ENCODE measurements at regions not wholly inside any gene's neighbourhood (a gene's known extent, or its start where the extent isn't known, plus 50 kb on each side); places are given as distances from the start of the nearest gene placed in this dataset.

DNA sequence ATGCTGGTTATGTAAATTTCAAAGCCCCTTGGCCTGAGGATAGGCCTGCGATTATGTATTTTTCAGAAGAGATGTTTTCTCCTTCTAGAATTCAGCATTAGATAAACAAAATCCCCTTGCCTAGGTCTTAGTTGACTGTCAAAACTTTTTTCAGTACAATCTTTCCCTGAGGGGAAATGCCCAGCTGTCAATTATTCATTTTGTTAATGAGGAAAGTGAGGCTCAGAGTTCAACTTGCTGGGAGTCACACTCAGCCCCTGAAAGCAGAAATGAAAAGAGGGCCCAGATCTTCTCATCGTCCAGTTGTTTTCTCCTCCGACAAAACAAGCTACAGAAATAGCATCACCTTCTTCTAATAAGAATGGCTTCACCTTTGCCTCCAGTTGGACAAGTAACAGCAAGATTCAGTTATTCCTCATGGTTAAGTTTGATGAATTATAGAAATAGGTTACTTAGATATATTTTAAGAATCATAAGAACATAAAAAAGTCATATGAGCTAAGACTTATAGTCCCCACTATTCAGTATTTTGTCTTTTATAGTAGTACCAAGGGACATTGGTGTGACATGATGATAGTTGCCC is 627.1 kb upstream of the WWC1 start:
- WGBS, 2 donors: 92 to 94% methylated on average over 3 of the region's 3 CpGs
- Histone ChIP-seq H3K9me3 (ENCODE audit: control insufficient read depth in 2 of 2, insufficient read depth in 1 of 2, low read depth in 1 of 2, low read length in 1 of 2) (no peaks in the 10 kb centered on the region), H3K27ac (ENCODE audit: low read depth in 2 of 2, low read length in 1 of 2) (no peak overlapping the region), H3K27me3 (ENCODE audit: control insufficient read depth in 1 of 2, insufficient read depth in 2 of 2, low read length in 2 of 2) (no peaks in the 10 kb centered on the region), H3K36me3 (ENCODE audit: control insufficient read depth in 2 of 2, insufficient read depth in 2 of 2, low read length in 1 of 2) (no peaks in the 10 kb centered on the region), H3K4me3 (ENCODE audit: low read depth in 1 of 2, low read length in 2 of 2) (no peak overlapping the region), H3K4me1 (ENCODE audit: control insufficient read depth in 2 of 2, insufficient read depth in 2 of 2, low read length in 1 of 2) (peaks cover 0 to 2% of the 10 kb centered on the region in 2 donors)

DNA sequence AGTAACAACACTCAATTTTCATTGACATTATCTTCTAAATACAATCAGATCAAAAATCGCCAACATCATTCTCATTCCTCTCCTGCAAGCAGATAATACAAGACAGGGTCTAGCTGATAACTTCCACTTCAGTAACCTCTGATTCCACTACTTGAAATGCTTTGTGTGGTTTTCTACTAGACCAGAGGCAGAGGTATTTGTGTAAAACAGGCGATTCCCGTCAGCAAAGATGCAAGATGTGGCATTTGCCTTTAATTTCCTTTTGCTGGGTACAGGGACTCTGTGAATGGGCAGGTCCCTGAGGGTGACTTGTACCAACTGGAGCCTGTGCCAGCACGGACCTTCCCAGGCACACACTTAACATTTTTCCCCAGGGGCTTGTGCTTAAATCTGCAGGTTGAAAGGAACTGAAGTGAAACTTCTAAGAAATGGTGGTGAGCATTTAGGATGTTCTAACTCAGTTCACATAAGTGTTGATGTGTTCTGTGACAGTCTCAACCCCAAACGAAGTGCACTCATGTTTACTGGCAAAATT is 625.5 kb upstream of the WWC1 start:
- no peaks in the 10 kb centered on the region for H3K27me3 ChIP-seq (ENCODE audit: control insufficient read depth in 1 of 2, insufficient read depth in 2 of 2, low read length in 2 of 2)
- no peaks in the 10 kb centered on the region for H3K9me3 ChIP-seq (ENCODE audit: control insufficient read depth in 2 of 2, insufficient read depth in 1 of 2, low read depth in 1 of 2, low read length in 1 of 2)
- H3K4me3 ChIP-seq (ENCODE audit: low read depth in 1 of 2, low read length in 2 of 2): no peak overlapping the region
- peaks cover 0 to 2% of the 10 kb centered on the region in 2 donors for H3K4me1 ChIP-seq (ENCODE audit: control insufficient read depth in 2 of 2, insufficient read depth in 2 of 2, low read length in 1 of 2)
- H3K27ac ChIP-seq (ENCODE audit: low read depth in 2 of 2, low read length in 1 of 2): no peak overlapping the region
- no peaks in the 10 kb centered on the region for H3K36me3 ChIP-seq (ENCODE audit: control insufficient read depth in 2 of 2, insufficient read depth in 2 of 2, low read length in 1 of 2)
- WGBS, 2 donors: 58 to 62% methylated on average over 5 of the region's 5 CpGs

DNA sequence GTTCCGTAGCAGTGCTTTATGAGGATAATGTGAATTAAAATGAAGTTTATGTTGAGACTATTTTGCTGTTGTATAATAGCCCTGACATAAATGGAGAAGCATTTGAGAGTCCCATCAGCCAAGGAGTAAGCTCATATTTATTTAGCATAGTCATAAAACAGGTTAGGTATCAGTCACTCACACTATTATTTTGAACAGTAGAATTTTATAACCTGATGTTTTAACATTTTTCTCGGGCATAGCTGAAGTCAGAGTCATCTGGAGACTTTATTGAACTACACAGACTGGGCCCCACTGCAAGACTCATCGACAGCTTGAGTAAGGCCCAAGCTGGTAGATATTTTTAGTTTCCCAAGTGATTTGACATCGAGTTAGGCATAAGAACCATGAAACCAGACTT is 620.3 kb upstream of the WWC1 start:
- Histone ChIP-seq H3K4me3 (ENCODE audit: low read depth in 1 of 2, low read length in 2 of 2) (no peak overlapping the region), H3K36me3 (ENCODE audit: control insufficient read depth in 2 of 2, insufficient read depth in 2 of 2, low read length in 1 of 2) (no peaks in the 10 kb centered on the region), H3K4me1 (ENCODE audit: control insufficient read depth in 2 of 2, insufficient read depth in 2 of 2, low read length in 1 of 2) (no peaks in the 10 kb centered on the region), H3K27me3 (ENCODE audit: control insufficient read depth in 1 of 2, insufficient read depth in 2 of 2, low read length in 2 of 2) (no peaks in the 10 kb centered on the region), H3K9me3 (ENCODE audit: control insufficient read depth in 2 of 2, insufficient read depth in 1 of 2, low read depth in 1 of 2, low read length in 1 of 2) (no peaks in the 10 kb centered on the region), H3K27ac (ENCODE audit: low read depth in 2 of 2, low read length in 1 of 2) (no peak overlapping the region)
- WGBS, 2 donors: 73 to 75% methylated on average over 4 of the region's 4 CpGs

DNA sequence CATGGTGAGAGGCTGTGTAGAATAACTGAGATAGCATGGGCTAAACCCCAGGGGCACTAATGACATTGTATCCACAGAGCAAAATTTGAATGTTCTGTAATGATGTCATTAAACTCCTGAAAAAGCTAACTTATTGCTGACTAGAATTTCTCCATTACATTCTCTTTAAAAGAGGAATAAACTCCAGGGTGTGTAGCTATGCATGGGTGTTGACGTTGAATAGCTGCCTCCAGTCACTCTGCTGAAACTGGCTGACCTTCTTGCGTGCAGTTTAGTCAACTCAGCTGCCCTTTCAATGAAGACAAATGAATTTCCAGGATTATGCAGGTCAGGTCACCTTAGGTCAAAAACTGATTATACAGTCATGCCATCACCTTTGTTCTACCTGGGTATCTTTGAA is 617.5 kb upstream of the WWC1 start:
- Histone ChIP-seq H3K36me3 (ENCODE audit: control insufficient read depth in 2 of 2, insufficient read depth in 2 of 2, low read length in 1 of 2) (no peaks in the 10 kb centered on the region), H3K4me1 (ENCODE audit: control insufficient read depth in 2 of 2, insufficient read depth in 2 of 2, low read length in 1 of 2) (no peaks in the 10 kb centered on the region), H3K27ac (ENCODE audit: low read depth in 2 of 2, low read length in 1 of 2) (no peak overlapping the region), H3K4me3 (ENCODE audit: low read depth in 1 of 2, low read length in 2 of 2) (no peak overlapping the region), H3K9me3 (ENCODE audit: control insufficient read depth in 2 of 2, insufficient read depth in 1 of 2, low read depth in 1 of 2, low read length in 1 of 2) (no peaks in the 10 kb centered on the region), H3K27me3 (ENCODE audit: control insufficient read depth in 1 of 2, insufficient read depth in 2 of 2, low read length in 2 of 2) (no peaks in the 10 kb centered on the region)
- WGBS, 2 donors: 54 to 56% methylated on average over 2 of the region's 2 CpGs

DNA sequence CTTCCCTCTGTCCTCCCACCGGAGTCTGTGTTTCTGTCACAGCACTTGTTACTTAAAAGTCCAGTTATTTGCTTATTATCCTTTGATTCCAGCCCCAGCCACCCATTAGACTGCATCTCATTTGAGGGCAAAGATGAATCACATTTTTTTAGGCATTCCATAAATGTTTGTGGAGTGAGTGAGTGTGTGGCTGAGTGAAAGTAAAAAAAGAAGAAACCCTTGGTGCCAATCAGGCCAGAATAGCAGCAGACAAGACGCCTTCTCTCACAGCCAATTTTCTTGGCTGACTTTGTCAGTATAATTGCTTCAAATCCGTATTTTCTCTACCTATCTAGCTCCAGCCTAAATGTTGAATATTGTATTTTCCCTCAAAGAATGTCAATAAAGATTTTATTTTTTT is 613.0 kb upstream of the WWC1 start:
- Histone ChIP-seq H3K36me3 (ENCODE audit: control insufficient read depth in 2 of 2, insufficient read depth in 2 of 2, low read length in 1 of 2) (no peaks in the 10 kb centered on the region), H3K4me1 (ENCODE audit: control insufficient read depth in 2 of 2, insufficient read depth in 2 of 2, low read length in 1 of 2) (no peaks in the 10 kb centered on the region), H3K27me3 (ENCODE audit: control insufficient read depth in 1 of 2, insufficient read depth in 2 of 2, low read length in 2 of 2) (no peaks in the 10 kb centered on the region), H3K27ac (ENCODE audit: low read depth in 2 of 2, low read length in 1 of 2) (no peak overlapping the region), H3K4me3 (ENCODE audit: low read depth in 1 of 2, low read length in 2 of 2) (no peak overlapping the region), H3K9me3 (ENCODE audit: control insufficient read depth in 2 of 2, insufficient read depth in 1 of 2, low read depth in 1 of 2, low read length in 1 of 2) (no peaks in the 10 kb centered on the region)
- WGBS, 2 donors: 84 to 85% methylated on average over 3 of the region's 3 CpGs

DNA sequence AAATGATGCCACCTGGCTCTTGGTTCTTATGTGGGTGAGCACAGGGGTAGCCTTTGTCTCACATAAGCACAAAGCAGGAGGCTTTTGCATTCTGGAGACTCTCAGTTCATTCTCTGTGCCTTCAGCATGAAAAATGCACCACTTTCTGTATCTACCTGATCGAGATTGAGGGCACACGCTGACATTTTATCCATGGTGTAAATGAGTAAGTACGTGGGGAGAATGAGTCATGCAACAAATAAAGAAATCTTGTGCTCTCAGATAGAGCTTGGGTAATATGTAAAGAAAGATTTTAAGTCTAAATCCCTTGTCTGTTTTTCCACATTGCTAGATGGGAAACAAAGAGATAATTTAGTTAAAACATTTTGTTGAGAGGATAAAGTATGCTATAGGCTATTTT is 607.2 kb upstream of the WWC1 start:
- H3K4me1 ChIP-seq (ENCODE audit: control insufficient read depth in 2 of 2, insufficient read depth in 2 of 2, low read length in 1 of 2): no peaks in the 10 kb centered on the region
- no peak overlapping the region for H3K4me3 ChIP-seq (ENCODE audit: low read depth in 1 of 2, low read length in 2 of 2)
- H3K9me3 ChIP-seq (ENCODE audit: control insufficient read depth in 2 of 2, insufficient read depth in 1 of 2, low read depth in 1 of 2, low read length in 1 of 2): no peaks in the 10 kb centered on the region
- no peak overlapping the region for H3K27ac ChIP-seq (ENCODE audit: low read depth in 2 of 2, low read length in 1 of 2)
- no peaks in the 10 kb centered on the region for H3K36me3 ChIP-seq (ENCODE audit: control insufficient read depth in 2 of 2, insufficient read depth in 2 of 2, low read length in 1 of 2)
- 61% methylated on average over 3 of the region's 3 CpGs for WGBS, 2 donors
- H3K27me3 ChIP-seq (ENCODE audit: control insufficient read depth in 1 of 2, insufficient read depth in 2 of 2, low read length in 2 of 2): no peaks in the 10 kb centered on the region

DNA sequence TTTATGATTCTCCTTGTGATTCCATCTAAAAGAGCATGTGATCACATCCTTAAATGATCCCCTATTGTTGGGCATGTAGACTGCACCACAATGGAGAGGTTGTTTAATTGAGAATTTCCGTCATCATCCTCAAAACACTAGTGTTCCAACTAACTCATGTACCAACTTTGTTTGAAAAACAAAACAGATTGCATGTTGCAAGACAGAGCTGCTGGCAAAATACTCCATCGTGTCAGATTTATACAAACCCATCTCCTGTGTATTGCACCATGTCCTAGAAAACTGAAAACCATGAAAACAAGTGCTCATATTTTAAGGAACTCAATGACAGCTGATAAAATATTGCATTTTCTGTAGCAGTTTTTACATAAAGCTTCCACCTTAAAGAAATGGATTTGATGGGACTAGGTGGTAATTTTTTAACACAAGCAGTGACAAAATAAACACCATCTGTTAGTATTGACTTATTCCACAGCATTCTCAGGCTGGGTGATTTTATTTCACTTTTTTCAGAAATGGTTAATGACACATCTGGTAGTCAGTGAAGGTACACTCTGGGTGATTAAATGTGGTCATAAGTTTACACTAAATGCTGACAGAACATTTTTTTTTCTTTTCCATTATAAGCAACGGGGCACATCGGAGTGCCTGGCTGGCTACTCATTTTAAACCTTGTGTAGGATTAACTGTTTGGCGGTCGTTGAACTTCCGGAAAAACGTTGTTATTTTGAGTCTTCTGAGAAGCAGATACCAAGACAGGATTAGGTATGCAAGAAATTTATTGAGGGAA is 602.9 kb upstream of the WWC1 start:
- H3K4me1 ChIP-seq (ENCODE audit: control insufficient read depth in 2 of 2, insufficient read depth in 2 of 2, low read length in 1 of 2): no peaks in the 10 kb centered on the region
- 68 to 72% methylated on average over 8 of the region's 8 CpGs for WGBS, 2 donors
- no peak overlapping the region for H3K4me3 ChIP-seq (ENCODE audit: low read depth in 1 of 2, low read length in 2 of 2)

DNA sequence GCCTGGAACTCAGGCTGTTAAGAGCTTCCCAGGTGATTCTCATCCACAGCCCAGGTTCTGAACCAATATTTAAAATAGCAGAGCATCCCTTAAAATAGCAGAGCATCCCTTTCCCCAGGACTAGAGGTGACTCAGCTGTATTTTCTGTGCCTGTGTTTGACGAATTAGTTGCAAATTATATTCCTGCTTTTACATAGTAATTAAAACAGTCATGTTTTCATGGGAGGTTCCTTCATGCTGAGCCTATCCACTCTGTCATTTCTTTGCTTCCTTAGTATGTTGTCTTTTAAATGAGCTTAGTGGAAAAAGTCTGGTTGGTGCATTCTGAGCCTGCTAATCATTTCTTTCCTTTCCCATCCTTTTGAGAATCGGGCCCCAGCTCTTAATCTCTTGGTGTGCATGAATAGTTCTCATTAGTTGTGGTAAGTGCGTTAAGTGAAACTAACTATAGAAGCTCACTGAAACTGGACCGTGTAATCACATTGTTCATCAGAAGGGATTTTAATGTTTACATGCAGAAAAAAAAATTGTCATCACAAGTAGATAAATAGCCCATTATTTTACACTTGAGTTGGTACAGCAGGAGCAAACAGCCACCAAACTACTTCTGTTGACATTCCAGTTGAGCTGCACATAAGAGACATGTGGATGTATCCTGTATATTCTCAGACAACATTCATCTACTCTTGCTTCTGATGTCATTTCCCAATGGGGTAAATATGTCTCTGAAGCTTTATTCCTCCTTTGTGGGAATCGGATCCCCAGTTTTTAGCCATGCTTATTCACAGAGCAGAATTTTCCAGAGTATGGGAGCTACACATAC is 596.9 kb upstream of the WWC1 start:
- Histone ChIP-seq H3K27me3 (ENCODE audit: control insufficient read depth in 1 of 2, insufficient read depth in 2 of 2, low read length in 2 of 2) (no peaks in the 10 kb centered on the region), H3K4me1 (ENCODE audit: control insufficient read depth in 2 of 2, insufficient read depth in 2 of 2, low read length in 1 of 2) (no peaks in the 10 kb centered on the region), H3K9me3 (ENCODE audit: control insufficient read depth in 2 of 2, insufficient read depth in 1 of 2, low read depth in 1 of 2, low read length in 1 of 2) (no peaks in the 10 kb centered on the region), H3K4me3 (ENCODE audit: low read depth in 1 of 2, low read length in 2 of 2) (no peak overlapping the region), H3K27ac (ENCODE audit: low read depth in 2 of 2, low read length in 1 of 2) (no peak overlapping the region), H3K36me3 (ENCODE audit: control insufficient read depth in 2 of 2, insufficient read depth in 2 of 2, low read length in 1 of 2) (no peaks in the 10 kb centered on the region)
- WGBS, 2 donors: 79 to 81% methylated on average over 5 of the region's 5 CpGs

More for the DNA sequence above, 602.9 kb upstream of the WWC1 start:
- no peaks in the 10 kb centered on the region for H3K9me3 ChIP-seq (ENCODE audit: control insufficient read depth in 2 of 2, insufficient read depth in 1 of 2, low read depth in 1 of 2, low read length in 1 of 2)
- H3K27ac ChIP-seq (ENCODE audit: low read depth in 2 of 2, low read length in 1 of 2): no peak overlapping the region
- no peaks in the 10 kb centered on the region for H3K27me3 ChIP-seq (ENCODE audit: control insufficient read depth in 1 of 2, insufficient read depth in 2 of 2, low read length in 2 of 2)
- no peaks in the 10 kb centered on the region for H3K36me3 ChIP-seq (ENCODE audit: control insufficient read depth in 2 of 2, insufficient read depth in 2 of 2, low read length in 1 of 2)

DNA sequence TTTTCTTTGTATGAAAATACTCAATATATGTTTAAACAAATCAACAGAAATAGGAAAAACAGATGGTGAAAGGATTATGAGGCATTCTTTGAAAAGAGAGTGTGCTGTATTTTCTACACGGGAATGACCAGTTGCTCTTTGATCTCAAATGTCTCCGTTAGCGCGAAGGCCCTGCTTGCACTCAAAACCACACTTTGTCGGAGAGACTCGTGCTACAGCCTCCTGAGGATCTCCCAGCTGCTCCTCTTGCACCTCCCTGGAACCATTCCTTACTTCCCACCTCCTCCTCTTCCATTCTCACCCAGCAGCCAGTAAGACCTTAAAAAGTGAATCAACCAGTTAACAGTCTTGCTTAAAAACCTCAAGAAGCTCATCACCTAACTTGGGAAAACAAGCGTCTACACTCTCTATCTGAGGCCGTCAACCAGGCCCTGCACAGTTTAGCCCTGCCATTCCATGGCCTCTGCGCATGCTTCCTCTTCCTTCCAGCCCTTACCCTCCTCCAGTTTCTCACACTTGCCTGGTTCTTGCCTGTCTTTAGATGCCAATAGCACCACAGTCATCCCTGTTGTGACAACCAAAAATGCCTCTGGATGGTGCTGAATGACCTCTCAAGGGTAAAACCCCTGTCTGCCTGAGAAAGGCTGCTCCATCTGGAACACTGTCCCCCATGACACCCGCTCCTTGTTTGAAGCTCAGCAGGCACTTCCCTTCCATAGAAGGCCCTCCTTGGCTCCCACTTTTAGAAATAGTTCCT is 594.7 kb upstream of the WWC1 start:
- H3K27me3 ChIP-seq (ENCODE audit: control insufficient read depth in 1 of 2, insufficient read depth in 2 of 2, low read length in 2 of 2): no peaks in the 10 kb centered on the region
- no peaks in the 10 kb centered on the region for H3K4me1 ChIP-seq (ENCODE audit: control insufficient read depth in 2 of 2, insufficient read depth in 2 of 2, low read length in 1 of 2)
- H3K4me3 ChIP-seq (ENCODE audit: low read depth in 1 of 2, low read length in 2 of 2): no peak overlapping the region
- 80 to 96% methylated on average over 10 of the region's 10 CpGs for WGBS, 2 donors
- no peaks in the 10 kb centered on the region for H3K36me3 ChIP-seq (ENCODE audit: control insufficient read depth in 2 of 2, insufficient read depth in 2 of 2, low read length in 1 of 2)
- no peak overlapping the region for H3K27ac ChIP-seq (ENCODE audit: low read depth in 2 of 2, low read length in 1 of 2)
- no peaks in the 10 kb centered on the region for H3K9me3 ChIP-seq (ENCODE audit: control insufficient read depth in 2 of 2, insufficient read depth in 1 of 2, low read depth in 1 of 2, low read length in 1 of 2)
